Keratinocyte (primary cell): ENCODE measurements at regions not wholly inside any gene's neighbourhood (a gene's known extent, or its start where the extent isn't known, plus 50 kb on each side); places are given as distances from the start of the nearest gene placed in this dataset.

Experiments used
- EZH2 ChIP-seq: IDR thresholded peaks from one replicate; pipeline ENCODE4 v1.6.1; 2012; ENCODE audit warnings: inconsistent platforms, mild to moderate bottlenecking, low read length, moderate library complexity
- TF ChIP-seq, protein P1 (sequence below), 3 experiments: IDR thresholded peaks in 1 of 3; conservative IDR thresholded peaks in 1 of 3; optimal IDR thresholded peaks in 1 of 3; 2 replicates in 2 of 3; 3 replicates in 1 of 3; pipeline versions ENCODE3 to v1.5.1; 2011; ENCODE audit warnings: low read length in 3 of 3, mild to moderate bottlenecking in 3 of 3, moderate library complexity in 2 of 3, control low read depth in 1 of 3, inconsistent platforms in 1 of 3; ENCODE audit not compliant: insufficient read depth in 2 of 3; ENCODE audit errors: extremely low read depth in 1 of 3

DNA sequence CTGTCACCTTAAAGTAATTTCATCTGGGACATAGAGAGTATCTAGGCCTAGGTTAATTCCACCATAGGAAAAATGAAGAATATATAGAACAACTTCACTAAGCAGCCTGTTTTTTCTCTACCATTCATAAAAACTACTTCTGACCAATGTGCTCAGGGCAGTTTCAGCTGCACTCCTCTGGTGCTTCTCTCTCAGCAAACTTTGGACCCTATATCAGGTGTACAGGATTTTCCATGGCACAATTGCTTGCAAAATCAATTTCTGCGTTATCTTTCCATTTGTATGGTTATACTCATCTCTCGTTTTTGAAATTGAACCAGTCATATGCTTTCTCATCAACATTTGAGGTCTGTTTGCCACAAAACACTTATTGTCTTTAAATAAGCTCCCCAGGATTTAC lies 52.1 kb upstream of the FMR1 start:
- no peak for TF ChIP-seq EZH2
- TF ChIP-seq, protein P1, sequence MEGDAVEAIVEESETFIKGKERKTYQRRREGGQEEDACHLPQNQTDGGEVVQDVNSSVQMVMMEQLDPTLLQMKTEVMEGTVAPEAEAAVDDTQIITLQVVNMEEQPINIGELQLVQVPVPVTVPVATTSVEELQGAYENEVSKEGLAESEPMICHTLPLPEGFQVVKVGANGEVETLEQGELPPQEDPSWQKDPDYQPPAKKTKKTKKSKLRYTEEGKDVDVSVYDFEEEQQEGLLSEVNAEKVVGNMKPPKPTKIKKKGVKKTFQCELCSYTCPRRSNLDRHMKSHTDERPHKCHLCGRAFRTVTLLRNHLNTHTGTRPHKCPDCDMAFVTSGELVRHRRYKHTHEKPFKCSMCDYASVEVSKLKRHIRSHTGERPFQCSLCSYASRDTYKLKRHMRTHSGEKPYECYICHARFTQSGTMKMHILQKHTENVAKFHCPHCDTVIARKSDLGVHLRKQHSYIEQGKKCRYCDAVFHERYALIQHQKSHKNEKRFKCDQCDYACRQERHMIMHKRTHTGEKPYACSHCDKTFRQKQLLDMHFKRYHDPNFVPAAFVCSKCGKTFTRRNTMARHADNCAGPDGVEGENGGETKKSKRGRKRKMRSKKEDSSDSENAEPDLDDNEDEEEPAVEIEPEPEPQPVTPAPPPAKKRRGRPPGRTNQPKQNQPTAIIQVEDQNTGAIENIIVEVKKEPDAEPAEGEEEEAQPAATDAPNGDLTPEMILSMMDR (optimal IDR thresholded peaks at IDR 0.05 in 1 of 3, IDR thresholded peaks at IDR 0.05 in 1 of 3, conservative IDR thresholded peaks at IDR 0.05 in 1 of 3; ENCODE audit: extremely low read depth in 1 of 3, insufficient read depth in 2 of 3, low read length in 3 of 3) = no peak
